ENCODE measurements at regions not wholly inside any gene's neighbourhood (a gene's known extent, or its start where the extent isn't known, plus 50 kb on each side); places are given as distances from the start of the nearest gene placed in this dataset.
A peak's percentile ranks its signal among the peaks of the same experiment; 100 is the strongest.
"Not testable (repeated sequence)": the region's sequence is repeated elsewhere in the genome, so short reads cannot be mapped to it uniquely, and the experiment has no call there.

GRCh38 chr3:154625756-154626155, 195.8 kb upstream of the GPR149 start:
- Histone ChIP-seq H2AFZ (ENCODE audit: low read length) (no peak overlapping the region), H2BK12ac (ENCODE audit: low read length) (no peak overlapping the region)

GRCh38 chr3:154619621-154620020, 189.6 kb upstream of the GPR149 start:
- H4K91ac ChIP-seq (ENCODE audit: low read depth, low read length, poor library complexity); H3K27me3 ChIP-seq (ENCODE audit: control insufficient read depth in 3 of 3, insufficient read depth in 3 of 3, low read depth in 1 of 3, low read length in 3 of 3); H3K23ac ChIP-seq (ENCODE audit: low read depth, low read length, poor library complexity); DNase-seq (ENCODE audit: low spot score); H3K79me1 ChIP-seq (ENCODE audit: low read depth, low read length); H4K8ac ChIP-seq (ENCODE audit: low read depth, low read length); H3K36me3 ChIP-seq (replicated peaks in 1 of 2; ENCODE audit: control insufficient read depth in 2 of 2, insufficient read depth in 2 of 2, low read length in 2 of 2); H3K27ac ChIP-seq (replicated peaks; ENCODE audit: low read length); H2BK5ac ChIP-seq (ENCODE audit: low read length); H3K4ac ChIP-seq (ENCODE audit: low read length); H2BK12ac ChIP-seq (ENCODE audit: low read length); H3K14ac ChIP-seq (ENCODE audit: low read length); H3K9me3 ChIP-seq (replicated peaks in 1 of 2; ENCODE audit: control insufficient read depth in 2 of 2, insufficient read depth in 1 of 2, low read depth in 1 of 2, low read length in 2 of 2); H3K4me3 ChIP-seq (ENCODE audit: low read length in 2 of 2); H2BK15ac ChIP-seq (ENCODE audit: low read length); H2AFZ ChIP-seq (ENCODE audit: low read length); H3K4me1 ChIP-seq (ENCODE audit: control insufficient read depth in 2 of 2, insufficient read depth in 1 of 2, low read depth in 1 of 2, low read length in 2 of 2); H3K4me2 ChIP-seq (ENCODE audit: insufficient read depth, low read length, poor library complexity, severe bottlenecking); H2AK5ac ChIP-seq (ENCODE audit: low read depth, low read length); H2BK120ac ChIP-seq (ENCODE audit: low read depth, low read length); H3K18ac ChIP-seq (ENCODE audit: low read length); H3K9ac ChIP-seq (ENCODE audit: low read depth, low read length, poor library complexity): not testable (repeated sequence)
- WGBS, 2 donors (ENCODE audit: extremely low coverage in 2 of 2, insufficient read length in 2 of 2, insufficient replicate concordance in 1 of 2): no CpG with 5 or more reads among the region's 10 CpGs

More at GRCh38 chr3:154625756-154626155, 195.8 kb upstream of the GPR149 start:
- Histone ChIP-seq H3K27me3 (ENCODE audit: control insufficient read depth in 3 of 3, insufficient read depth in 3 of 3, low read depth in 1 of 3, low read length in 3 of 3) (no peaks in the 10 kb centered on the region), H3K14ac (ENCODE audit: low read length) (no peak overlapping the region), H2BK15ac (ENCODE audit: low read length) (no peak overlapping the region), H4K91ac (ENCODE audit: low read depth, low read length, poor library complexity) (no peak overlapping the region), H3K36me3 (replicated peaks in 1 of 2; ENCODE audit: control insufficient read depth in 2 of 2, insufficient read depth in 2 of 2, low read length in 2 of 2) (no peaks in the 10 kb centered on the region), H4K8ac (ENCODE audit: low read depth, low read length) (no peak overlapping the region), H3K4me1 (ENCODE audit: control insufficient read depth in 2 of 2, insufficient read depth in 1 of 2, low read depth in 1 of 2, low read length in 2 of 2) (no peaks in the 10 kb centered on the region), H3K79me1 (ENCODE audit: low read depth, low read length) (no peaks in the 10 kb centered on the region), H3K27ac (replicated peaks; ENCODE audit: low read length) (no peak overlapping the region), H3K23ac (ENCODE audit: low read depth, low read length, poor library complexity) (no peak overlapping the region), H2BK120ac (ENCODE audit: low read depth, low read length) (no peak overlapping the region), H3K18ac (ENCODE audit: low read length) (no peak overlapping the region), H3K9ac (ENCODE audit: low read depth, low read length, poor library complexity) (no peak overlapping the region), H3K9me3 (replicated peaks in 1 of 2; ENCODE audit: control insufficient read depth in 2 of 2, insufficient read depth in 1 of 2, low read depth in 1 of 2, low read length in 2 of 2) (no peaks in the 10 kb centered on the region), H2BK5ac (ENCODE audit: low read length) (no peak overlapping the region), H3K4ac (ENCODE audit: low read length) (no peak overlapping the region), H3K4me3 (ENCODE audit: low read length in 2 of 2) (no peak overlapping the region), H2AK5ac (ENCODE audit: low read depth, low read length) (no peak overlapping the region), H3K4me2 (ENCODE audit: insufficient read depth, low read length, poor library complexity, severe bottlenecking) (no peak overlapping the region)
- DNase-seq (ENCODE audit: low spot score): no peak
- no CpG with 5 or more reads among the region's 3 CpGs for WGBS, 2 donors (ENCODE audit: extremely low coverage in 2 of 2, insufficient read length in 2 of 2, insufficient replicate concordance in 1 of 2)

GRCh38 chr3:154616298-154616697, 186.3 kb upstream of the GPR149 start:
- H2BK15ac ChIP-seq (ENCODE audit: low read length): no peak overlapping the region
- H3K79me1 ChIP-seq (ENCODE audit: low read depth, low read length): no peaks in the 10 kb centered on the region
- no peak overlapping the region for H3K27ac ChIP-seq (replicated peaks; ENCODE audit: low read length)
- no peak overlapping the region for H2AK5ac ChIP-seq (ENCODE audit: low read depth, low read length)
- no peak overlapping the region for H2BK5ac ChIP-seq (ENCODE audit: low read length)
- H3K36me3 ChIP-seq (replicated peaks in 1 of 2; ENCODE audit: control insufficient read depth in 2 of 2, insufficient read depth in 2 of 2, low read length in 2 of 2): no peaks in the 10 kb centered on the region
- DNase-seq (ENCODE audit: low spot score): no peak
- no peak overlapping the region for H3K14ac ChIP-seq (ENCODE audit: low read length)
- H3K4me3 ChIP-seq (ENCODE audit: low read length in 2 of 2): no peak overlapping the region
- no CpG with 5 or more reads among the region's 4 CpGs for WGBS, 2 donors (ENCODE audit: extremely low coverage in 2 of 2, insufficient read length in 2 of 2, insufficient replicate concordance in 1 of 2)
- no peak overlapping the region for H4K8ac ChIP-seq (ENCODE audit: low read depth, low read length)
- H2AFZ ChIP-seq (ENCODE audit: low read length): no peak overlapping the region
- no peak overlapping the region for H3K18ac ChIP-seq (ENCODE audit: low read length)
- H4K91ac ChIP-seq (ENCODE audit: low read depth, low read length, poor library complexity): no peak overlapping the region
- H3K9ac ChIP-seq (ENCODE audit: low read depth, low read length, poor library complexity): no peak overlapping the region
- H3K4ac ChIP-seq (ENCODE audit: low read length): no peak overlapping the region
- no peaks in the 10 kb centered on the region for H3K4me1 ChIP-seq (ENCODE audit: control insufficient read depth in 2 of 2, insufficient read depth in 1 of 2, low read depth in 1 of 2, low read length in 2 of 2)
- H2BK120ac ChIP-seq (ENCODE audit: low read depth, low read length): no peak overlapping the region
- no peaks in the 10 kb centered on the region for H3K9me3 ChIP-seq (replicated peaks in 1 of 2; ENCODE audit: control insufficient read depth in 2 of 2, insufficient read depth in 1 of 2, low read depth in 1 of 2, low read length in 2 of 2)
- no peak overlapping the region for H3K4me2 ChIP-seq (ENCODE audit: insufficient read depth, low read length, poor library complexity, severe bottlenecking)
- no peak overlapping the region for H3K23ac ChIP-seq (ENCODE audit: low read depth, low read length, poor library complexity)
- no peaks in the 10 kb centered on the region for H3K27me3 ChIP-seq (ENCODE audit: control insufficient read depth in 3 of 3, insufficient read depth in 3 of 3, low read depth in 1 of 3, low read length in 3 of 3)
- no peak overlapping the region for H2BK12ac ChIP-seq (ENCODE audit: low read length)

- no peak overlapping the region for H2BK12ac ChIP-seq (ENCODE audit: low read length)
- H3K27me3 ChIP-seq (ENCODE audit: control insufficient read depth in 3 of 3, insufficient read depth in 3 of 3, low read depth in 1 of 3, low read length in 3 of 3): no peaks in the 10 kb centered on the region
- H4K8ac ChIP-seq (ENCODE audit: low read depth, low read length): no peak overlapping the region
- no peak overlapping the region for H3K14ac ChIP-seq (ENCODE audit: low read length)
- H3K4me1 ChIP-seq (ENCODE audit: control insufficient read depth in 2 of 2, insufficient read depth in 1 of 2, low read depth in 1 of 2, low read length in 2 of 2): no peaks in the 10 kb centered on the region
- H2AK5ac ChIP-seq (ENCODE audit: low read depth, low read length): no peak overlapping the region
- no peak overlapping the region for H2BK15ac ChIP-seq (ENCODE audit: low read length)
- DNase-seq (ENCODE audit: low spot score): no peak
- H3K4me2 ChIP-seq (ENCODE audit: insufficient read depth, low read length, poor library complexity, severe bottlenecking): no peak overlapping the region
- H3K9me3 ChIP-seq (replicated peaks in 1 of 2; ENCODE audit: control insufficient read depth in 2 of 2, insufficient read depth in 1 of 2, low read depth in 1 of 2, low read length in 2 of 2): no peaks in the 10 kb centered on the region
- no peak overlapping the region for H2BK5ac ChIP-seq (ENCODE audit: low read length)
- H3K4me3 ChIP-seq (ENCODE audit: low read length in 2 of 2): no peak overlapping the region
- peak overlapping the region; percentile 19 for H3K18ac ChIP-seq (ENCODE audit: low read length)
- no peaks in the 10 kb centered on the region for H3K36me3 ChIP-seq (replicated peaks in 1 of 2; ENCODE audit: control insufficient read depth in 2 of 2, insufficient read depth in 2 of 2, low read length in 2 of 2)
- no peak overlapping the region for H2AFZ ChIP-seq (ENCODE audit: low read length)
- H3K23ac ChIP-seq (ENCODE audit: low read depth, low read length, poor library complexity): no peak overlapping the region
- no peak overlapping the region for H2BK120ac ChIP-seq (ENCODE audit: low read depth, low read length)
- no CpG with 5 or more reads among the region's 3 CpGs for WGBS, 2 donors (ENCODE audit: extremely low coverage in 2 of 2, insufficient read length in 2 of 2, insufficient replicate concordance in 1 of 2)
- no peak overlapping the region for H3K4ac ChIP-seq (ENCODE audit: low read length)
- no peak overlapping the region for H3K27ac ChIP-seq (replicated peaks; ENCODE audit: low read length)
- no peak overlapping the region for H3K9ac ChIP-seq (ENCODE audit: low read depth, low read length, poor library complexity)
- H4K91ac ChIP-seq (ENCODE audit: low read depth, low read length, poor library complexity): no peak overlapping the region
- H3K79me1 ChIP-seq (ENCODE audit: low read depth, low read length): no peaks in the 10 kb centered on the region
These were observed 185.5 kb upstream of the GPR149 start for GRCh38 chr3:154615471-154615870.
